ENCODE measurements at regions not wholly inside any gene's neighbourhood (a gene's known extent, or its start where the extent isn't known, plus 50 kb on each side); places are given as distances from the start of the nearest gene placed in this dataset.

DNA sequence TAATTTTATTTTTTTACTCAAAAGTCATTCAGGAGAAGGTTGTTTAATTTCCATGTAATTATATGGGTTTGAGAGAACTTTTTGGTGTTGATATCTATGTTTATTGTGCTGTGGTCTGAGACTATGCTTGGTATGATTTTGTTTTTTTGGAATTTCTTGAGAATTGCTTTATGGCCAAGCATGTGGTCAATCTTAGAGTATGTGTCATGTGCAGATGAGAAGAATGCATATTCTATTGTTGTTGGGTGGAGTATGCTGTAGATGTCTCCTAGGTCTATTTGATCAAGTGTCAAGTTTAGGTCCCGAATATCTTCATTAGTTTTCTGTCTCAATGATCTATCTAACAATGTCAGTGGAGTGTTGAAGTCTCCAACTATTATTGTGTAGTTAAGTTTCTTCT, 134.9 kb downstream of the HMHB1 start:
- TF ChIP-seq RAD21 (IDR thresholded peaks at IDR 0.05; ENCODE audit: low read depth) (no peak), EP300 (IDR thresholded peaks at IDR 0.05; ENCODE audit: borderline replicate concordance) (no peak), YY1 (IDR thresholded peaks at IDR 0.05; ENCODE audit: low read depth) (no peak), EGR1 (IDR thresholded peaks at IDR 0.05) (no peak), CREB1 (IDR thresholded peaks at IDR 0.05; ENCODE audit: low read depth) (no peak), FOXM1 (IDR thresholded peaks at IDR 0.05; ENCODE audit: borderline replicate concordance, low read depth) (no peak), TAF1 (IDR thresholded peaks at IDR 0.05; ENCODE audit: low read depth) (no peak), CEBPB (IDR thresholded peaks at IDR 0.05) (no peak), TEAD4 (IDR thresholded peaks at IDR 0.05) (no peak), ZBTB7A (IDR thresholded peaks at IDR 0.05; ENCODE audit: low read depth) (no peak), NFIC (IDR thresholded peaks at IDR 0.05) (no peak), TCF12 (IDR thresholded peaks at IDR 0.05; ENCODE audit: low read depth) (no peak)
- TF ChIP-seq, protein P1, sequence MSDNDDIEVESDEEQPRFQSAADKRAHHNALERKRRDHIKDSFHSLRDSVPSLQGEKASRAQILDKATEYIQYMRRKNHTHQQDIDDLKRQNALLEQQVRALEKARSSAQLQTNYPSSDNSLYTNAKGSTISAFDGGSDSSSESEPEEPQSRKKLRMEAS (IDR thresholded peaks at IDR 0.05): no peak
- TF ChIP-seq, protein P2, sequence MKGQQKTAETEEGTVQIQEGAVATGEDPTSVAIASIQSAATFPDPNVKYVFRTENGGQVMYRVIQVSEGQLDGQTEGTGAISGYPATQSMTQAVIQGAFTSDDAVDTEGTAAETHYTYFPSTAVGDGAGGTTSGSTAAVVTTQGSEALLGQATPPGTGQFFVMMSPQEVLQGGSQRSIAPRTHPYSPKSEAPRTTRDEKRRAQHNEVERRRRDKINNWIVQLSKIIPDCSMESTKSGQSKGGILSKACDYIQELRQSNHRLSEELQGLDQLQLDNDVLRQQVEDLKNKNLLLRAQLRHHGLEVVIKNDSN (IDR thresholded peaks at IDR 0.05): no peak
- TF ChIP-seq, protein P3, sequence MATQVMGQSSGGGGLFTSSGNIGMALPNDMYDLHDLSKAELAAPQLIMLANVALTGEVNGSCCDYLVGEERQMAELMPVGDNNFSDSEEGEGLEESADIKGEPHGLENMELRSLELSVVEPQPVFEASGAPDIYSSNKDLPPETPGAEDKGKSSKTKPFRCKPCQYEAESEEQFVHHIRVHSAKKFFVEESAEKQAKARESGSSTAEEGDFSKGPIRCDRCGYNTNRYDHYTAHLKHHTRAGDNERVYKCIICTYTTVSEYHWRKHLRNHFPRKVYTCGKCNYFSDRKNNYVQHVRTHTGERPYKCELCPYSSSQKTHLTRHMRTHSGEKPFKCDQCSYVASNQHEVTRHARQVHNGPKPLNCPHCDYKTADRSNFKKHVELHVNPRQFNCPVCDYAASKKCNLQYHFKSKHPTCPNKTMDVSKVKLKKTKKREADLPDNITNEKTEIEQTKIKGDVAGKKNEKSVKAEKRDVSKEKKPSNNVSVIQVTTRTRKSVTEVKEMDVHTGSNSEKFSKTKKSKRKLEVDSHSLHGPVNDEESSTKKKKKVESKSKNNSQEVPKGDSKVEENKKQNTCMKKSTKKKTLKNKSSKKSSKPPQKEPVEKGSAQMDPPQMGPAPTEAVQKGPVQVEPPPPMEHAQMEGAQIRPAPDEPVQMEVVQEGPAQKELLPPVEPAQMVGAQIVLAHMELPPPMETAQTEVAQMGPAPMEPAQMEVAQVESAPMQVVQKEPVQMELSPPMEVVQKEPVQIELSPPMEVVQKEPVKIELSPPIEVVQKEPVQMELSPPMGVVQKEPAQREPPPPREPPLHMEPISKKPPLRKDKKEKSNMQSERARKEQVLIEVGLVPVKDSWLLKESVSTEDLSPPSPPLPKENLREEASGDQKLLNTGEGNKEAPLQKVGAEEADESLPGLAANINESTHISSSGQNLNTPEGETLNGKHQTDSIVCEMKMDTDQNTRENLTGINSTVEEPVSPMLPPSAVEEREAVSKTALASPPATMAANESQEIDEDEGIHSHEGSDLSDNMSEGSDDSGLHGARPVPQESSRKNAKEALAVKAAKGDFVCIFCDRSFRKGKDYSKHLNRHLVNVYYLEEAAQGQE (IDR thresholded peaks at IDR 0.05; ENCODE audit: low read depth): no peak

DNA sequence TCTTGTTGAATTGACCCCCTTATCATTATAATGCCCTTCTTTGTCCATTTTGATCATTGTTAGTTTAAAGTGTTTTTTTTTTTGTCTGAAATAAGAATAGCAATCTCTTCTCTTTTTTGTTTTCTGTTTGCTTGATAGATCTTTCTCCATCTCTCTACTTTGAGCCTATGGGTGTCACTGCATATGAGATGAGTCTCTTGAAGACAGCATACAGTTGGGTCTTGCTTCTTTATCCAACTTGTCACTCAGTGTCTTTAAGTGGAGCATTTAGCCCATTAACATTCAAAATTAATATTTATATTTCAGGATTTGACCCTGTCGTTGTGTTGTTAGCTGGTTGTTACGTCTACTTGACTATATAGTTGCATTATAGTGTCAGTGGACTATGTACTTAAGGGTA, 135.4 kb downstream of the HMHB1 start:
- TF ChIP-seq YY1 (IDR thresholded peaks at IDR 0.05; ENCODE audit: low read depth) (no peak), ZBTB7A (IDR thresholded peaks at IDR 0.05; ENCODE audit: low read depth) (no peak), CEBPB (IDR thresholded peaks at IDR 0.05) (no peak), CREB1 (IDR thresholded peaks at IDR 0.05; ENCODE audit: low read depth) (no peak), EGR1 (IDR thresholded peaks at IDR 0.05) (no peak), TAF1 (IDR thresholded peaks at IDR 0.05; ENCODE audit: low read depth) (no peak), TEAD4 (IDR thresholded peaks at IDR 0.05) (no peak), RAD21 (IDR thresholded peaks at IDR 0.05; ENCODE audit: low read depth) (no peak), FOXM1 (IDR thresholded peaks at IDR 0.05; ENCODE audit: borderline replicate concordance, low read depth) (no peak), NFIC (IDR thresholded peaks at IDR 0.05) (no peak), TCF12 (IDR thresholded peaks at IDR 0.05; ENCODE audit: low read depth) (no peak), EP300 (IDR thresholded peaks at IDR 0.05; ENCODE audit: borderline replicate concordance) (no peak)
- TF ChIP-seq, protein P2 (IDR thresholded peaks at IDR 0.05): no peak
- TF ChIP-seq, protein P3 (IDR thresholded peaks at IDR 0.05; ENCODE audit: low read depth): no peak
- TF ChIP-seq, protein P1 (IDR thresholded peaks at IDR 0.05): no peak

DNA sequence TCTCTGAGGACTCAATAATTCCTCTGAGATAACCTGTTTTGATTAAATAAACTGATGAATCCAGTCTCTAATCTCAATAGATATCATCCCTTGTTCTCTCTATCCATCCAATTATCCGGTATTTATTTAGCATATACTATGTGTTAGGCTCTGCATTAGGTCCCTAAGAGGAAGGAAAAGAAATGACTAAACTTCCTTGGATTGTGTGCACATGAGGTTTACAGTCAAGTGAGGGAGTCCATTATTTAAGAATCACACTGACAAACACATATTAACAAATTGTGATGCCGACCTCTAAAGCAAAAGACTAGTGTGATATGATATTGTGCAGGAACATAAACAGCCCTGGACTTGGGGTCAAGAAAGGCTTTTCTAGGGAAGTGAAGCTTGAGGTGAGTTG, 140.8 kb downstream of the HMHB1 start:
- TF ChIP-seq TEAD4 (IDR thresholded peaks at IDR 0.05) (no peak), EP300 (IDR thresholded peaks at IDR 0.05; ENCODE audit: borderline replicate concordance) (no peak), FOXM1 (IDR thresholded peaks at IDR 0.05; ENCODE audit: borderline replicate concordance, low read depth) (no peak), RAD21 (IDR thresholded peaks at IDR 0.05; ENCODE audit: low read depth) (no peak), EGR1 (IDR thresholded peaks at IDR 0.05) (no peak), YY1 (IDR thresholded peaks at IDR 0.05; ENCODE audit: low read depth) (no peak), TCF12 (IDR thresholded peaks at IDR 0.05; ENCODE audit: low read depth) (no peak), NFIC (IDR thresholded peaks at IDR 0.05) (no peak), ZBTB7A (IDR thresholded peaks at IDR 0.05; ENCODE audit: low read depth) (no peak), TAF1 (IDR thresholded peaks at IDR 0.05; ENCODE audit: low read depth) (no peak), CEBPB (IDR thresholded peaks at IDR 0.05) (no peak), CREB1 (IDR thresholded peaks at IDR 0.05; ENCODE audit: low read depth) (no peak)
- TF ChIP-seq, protein P2 (IDR thresholded peaks at IDR 0.05): no peak
- TF ChIP-seq, protein P3 (IDR thresholded peaks at IDR 0.05; ENCODE audit: low read depth): no peak
- TF ChIP-seq, protein P1 (IDR thresholded peaks at IDR 0.05): no peak

Measured in Ishikawa (cell line).